Effector memory CD4-positive, alpha-beta T cell (primary cell): ENCODE measurements at regions not wholly inside any gene's neighbourhood (a gene's known extent, or its start where the extent isn't known, plus 50 kb on each side); places are given as distances from the start of the nearest gene placed in this dataset.
"Not testable (repeated sequence)": the region's sequence is repeated elsewhere in the genome, so short reads cannot be mapped to it uniquely, and the experiment has no call there.

Experiments
- DNase-seq, 3 donors: peaks; one replicate each; pipeline ENCODE4 v3.0.0-alpha.2; 2020
- H3K27ac ChIP-seq: 2 replicates; pipeline ENCODE4 v1.7.0; 2013; ENCODE audit warnings: mild to moderate bottlenecking, low read length, moderate library complexity; ENCODE audit not compliant: insufficient read depth, poor library complexity, severe bottlenecking
- H3K27me3 ChIP-seq: replicated peaks from 2 replicates; pipeline ENCODE4 v1.7.0; 2013; ENCODE audit warnings: mild to moderate bottlenecking, low read length; ENCODE audit not compliant: insufficient read depth, control insufficient read depth, poor library complexity, severe bottlenecking
- H3K36me3 ChIP-seq: 2 replicates; pipeline ENCODE4 v1.7.0; 2013; ENCODE audit warnings: mild to moderate bottlenecking, low read length, moderate library complexity; ENCODE audit not compliant: control insufficient read depth, insufficient read depth
- H3K4me1 ChIP-seq: 2 replicates; pipeline ENCODE4 v1.7.0; 2013; ENCODE audit warnings: low read length, mild to moderate bottlenecking; ENCODE audit not compliant: control insufficient read depth, insufficient read depth, poor library complexity, severe bottlenecking
- H3K4me3 ChIP-seq: 2 replicates; pipeline ENCODE4 v1.7.0; 2013; ENCODE audit warnings: low read length, low read depth, mild to moderate bottlenecking; ENCODE audit not compliant: insufficient read depth, poor library complexity, severe bottlenecking
- H3K9me3 ChIP-seq: 2 replicates; pipeline ENCODE4 v1.7.0; 2013; ENCODE audit warnings: mild to moderate bottlenecking, low read length, moderate library complexity; ENCODE audit not compliant: control insufficient read depth

DNA sequence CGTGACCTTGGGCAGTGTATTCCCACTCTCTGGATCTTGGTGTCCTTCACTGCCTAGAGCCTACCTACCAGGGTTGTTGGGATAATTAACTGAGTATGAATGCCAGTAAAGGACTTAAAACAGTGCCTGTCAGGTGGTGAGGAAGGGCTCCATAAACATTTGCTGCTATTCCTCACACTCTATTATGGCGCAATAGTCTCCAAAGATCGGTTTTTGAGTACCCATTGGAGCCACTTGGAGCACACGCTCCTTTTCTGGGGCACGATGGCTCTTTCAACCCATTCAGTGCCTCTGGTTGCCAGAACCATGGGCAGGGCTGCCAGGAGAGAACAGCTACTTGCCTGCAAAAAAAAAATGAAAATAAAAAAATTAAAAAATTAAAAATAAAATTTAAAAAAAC lies 296.6 kb upstream of the PPARGC1A start:
- no peak for DNase-seq
- no peaks in the 10 kb centered on the region for H3K27me3 ChIP-seq
- H3K27ac ChIP-seq = no peak overlapping the region
- H3K9me3 ChIP-seq = no peaks in the 10 kb centered on the region
- no peak overlapping the region for H3K4me3 ChIP-seq
- H3K4me1 ChIP-seq = no peaks in the 10 kb centered on the region
- no peaks in the 10 kb centered on the region for H3K36me3 ChIP-seq

DNA sequence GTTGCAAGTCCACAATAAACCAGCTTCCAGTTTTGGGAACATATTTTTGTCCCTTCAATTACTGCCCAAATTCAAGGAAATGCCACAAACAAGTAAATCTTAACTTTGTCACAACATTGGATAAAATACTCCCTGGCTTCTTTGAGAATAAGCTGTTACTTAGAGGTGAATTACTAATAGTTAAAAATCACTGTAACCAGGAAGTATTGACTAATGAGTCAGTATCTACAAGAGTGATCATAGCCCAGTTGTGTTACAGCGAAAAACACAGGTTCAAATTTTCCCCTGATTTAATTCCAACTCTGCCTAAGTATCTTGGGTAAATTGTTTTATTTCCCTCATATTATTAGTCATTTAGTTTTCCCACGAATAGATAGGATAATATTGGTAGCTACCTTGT lies 291.2 kb upstream of the PPARGC1A start:
- H3K9me3 ChIP-seq = no peaks in the 10 kb centered on the region
- no peaks in the 10 kb centered on the region for H3K4me1 ChIP-seq
- H3K27me3 ChIP-seq = no peaks in the 10 kb centered on the region
- no peak overlapping the region for H3K27ac ChIP-seq
- H3K4me3 ChIP-seq = no peak overlapping the region
- no peak for DNase-seq
- no peaks in the 10 kb centered on the region for H3K36me3 ChIP-seq

DNA sequence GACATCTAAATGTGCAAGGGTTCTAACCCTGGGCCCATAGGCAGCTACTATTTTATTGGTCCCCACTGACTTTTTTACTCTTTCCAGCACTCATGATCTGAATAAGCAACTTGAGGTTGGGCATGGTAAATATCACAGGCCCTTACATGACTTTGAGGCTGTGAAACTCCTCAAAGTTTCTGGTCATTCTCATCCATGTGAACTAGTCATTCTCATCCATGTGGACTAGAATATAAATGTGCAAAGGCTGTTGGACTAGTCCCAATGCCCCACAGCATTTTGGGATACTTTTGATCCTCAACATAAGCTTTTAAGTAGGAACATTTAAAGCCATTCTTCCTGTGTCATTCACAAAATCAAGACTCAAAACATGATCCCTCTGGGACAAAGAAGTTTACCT lies 290.7 kb upstream of the PPARGC1A start:
- no peaks in the 10 kb centered on the region for H3K9me3 ChIP-seq
- no peaks in the 10 kb centered on the region for H3K27me3 ChIP-seq
- DNase-seq = no peak
- H3K4me1 ChIP-seq = no peaks in the 10 kb centered on the region
- H3K36me3 ChIP-seq = no peaks in the 10 kb centered on the region
- no peak overlapping the region for H3K27ac ChIP-seq
- no peak overlapping the region for H3K4me3 ChIP-seq

GRCh38 chr4:24179201-24179840 lies 289.5 kb upstream of the PPARGC1A start:
- H3K27ac ChIP-seq = no peak overlapping the region
- no peaks in the 10 kb centered on the region for H3K36me3 ChIP-seq
- H3K9me3 ChIP-seq = no peaks in the 10 kb centered on the region
- no peaks in the 10 kb centered on the region for H3K27me3 ChIP-seq
- no peak for DNase-seq
- H3K4me1 ChIP-seq = no peaks in the 10 kb centered on the region
- no peak overlapping the region for H3K4me3 ChIP-seq

DNA sequence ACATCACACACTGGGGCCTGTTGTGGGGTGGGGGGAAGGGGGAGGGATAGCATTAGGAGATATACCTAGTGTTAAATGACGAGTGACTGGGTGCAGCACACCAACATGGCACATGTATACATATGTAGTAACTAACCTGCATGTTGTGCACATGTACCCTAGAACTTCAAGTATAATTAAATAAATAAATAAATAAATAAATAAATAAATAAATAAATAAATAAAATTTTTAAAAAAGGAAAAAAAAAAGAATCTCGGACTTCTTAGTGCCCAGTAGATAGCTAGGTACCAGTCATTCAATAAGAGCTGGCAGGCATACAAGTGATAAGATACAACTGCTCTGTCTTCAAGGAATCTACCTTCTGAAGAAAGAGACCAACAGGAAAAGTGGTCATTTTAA lies 287.6 kb upstream of the PPARGC1A start:
- not testable (repeated sequence) for H3K27me3 ChIP-seq, H3K4me3 ChIP-seq, H3K27ac ChIP-seq, H3K36me3 ChIP-seq, DNase-seq, H3K9me3 ChIP-seq, H3K4me1 ChIP-seq

DNA sequence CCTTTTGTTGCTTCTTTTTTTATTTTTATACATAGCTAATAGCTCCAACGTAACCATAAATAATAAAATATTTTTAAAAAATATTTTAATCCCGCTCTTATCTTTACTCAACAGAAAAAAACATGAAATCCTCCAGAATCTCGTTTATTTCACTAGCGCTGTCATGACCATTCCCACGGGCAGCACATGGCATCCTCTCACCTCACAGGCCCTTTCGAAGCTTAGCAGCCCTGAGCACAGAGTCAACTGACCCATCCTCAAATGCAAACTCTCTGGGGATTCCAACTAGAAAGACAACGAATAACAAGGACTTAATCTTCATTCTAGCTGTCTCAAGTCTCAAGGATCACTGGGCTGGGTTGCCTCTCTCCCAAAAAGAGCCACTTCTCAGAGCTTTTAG lies 285.9 kb upstream of the PPARGC1A start:
- no peak for DNase-seq
- H3K9me3 ChIP-seq = no peaks in the 10 kb centered on the region
- H3K36me3 ChIP-seq = no peaks in the 10 kb centered on the region
- no peak overlapping the region for H3K27ac ChIP-seq
- no peaks in the 10 kb centered on the region for H3K4me1 ChIP-seq
- no peak overlapping the region for H3K4me3 ChIP-seq
- H3K27me3 ChIP-seq = no peaks in the 10 kb centered on the region

DNA sequence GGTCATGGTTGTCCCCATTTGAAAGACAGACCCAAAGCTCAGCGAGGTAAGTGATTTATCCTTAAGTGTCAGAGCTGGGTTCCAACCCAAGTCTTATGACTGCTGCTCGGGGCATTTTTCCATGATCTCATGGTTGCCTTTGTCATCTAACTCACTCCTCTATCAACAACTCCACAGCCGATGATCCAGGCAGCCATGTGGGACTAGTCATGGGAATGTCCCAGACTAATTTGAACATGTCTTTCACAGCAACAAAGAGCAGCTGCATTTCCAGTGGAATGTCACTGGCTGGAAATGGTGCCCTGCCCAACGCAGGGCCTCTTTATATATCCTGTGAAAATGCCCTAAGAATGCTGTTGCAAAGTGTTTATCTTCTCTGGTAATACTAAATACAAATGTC lies 284.8 kb upstream of the PPARGC1A start:
- no peak for DNase-seq
- Histone ChIP-seq H3K27me3 (no peaks in the 10 kb centered on the region), H3K4me1 (no peaks in the 10 kb centered on the region), H3K9me3 (no peaks in the 10 kb centered on the region), H3K27ac (no peak overlapping the region), H3K36me3 (no peaks in the 10 kb centered on the region), H3K4me3 (no peak overlapping the region)

DNA sequence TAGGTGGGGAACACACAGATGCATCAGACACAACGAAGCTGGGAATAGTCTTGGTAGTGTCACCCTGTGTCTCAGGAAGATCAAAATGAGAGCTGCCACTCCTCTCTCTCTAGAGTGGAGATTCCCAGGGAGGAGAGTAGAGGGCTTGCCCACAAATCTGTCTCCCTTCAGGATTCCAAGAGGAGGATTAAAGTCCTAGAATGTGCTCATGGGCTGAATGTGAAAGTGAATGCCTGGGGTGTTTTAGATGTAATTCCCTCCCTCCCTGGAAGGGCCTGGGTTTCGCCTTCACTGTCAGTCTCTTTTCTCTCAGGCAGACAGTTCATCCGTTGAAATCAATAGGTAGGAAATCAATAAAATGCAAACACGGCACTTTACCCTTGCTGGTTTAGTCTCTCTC lies 282.6 kb upstream of the PPARGC1A start:
- H3K4me1 ChIP-seq = no peaks in the 10 kb centered on the region
- no peak for DNase-seq
- no peaks in the 10 kb centered on the region for H3K27me3 ChIP-seq
- H3K36me3 ChIP-seq = no peaks in the 10 kb centered on the region
- H3K27ac ChIP-seq = no peak overlapping the region
- H3K4me3 ChIP-seq = no peak overlapping the region
- no peaks in the 10 kb centered on the region for H3K9me3 ChIP-seq

- no peaks in the 10 kb centered on the region for H3K4me1 ChIP-seq
These were observed 280.1 kb upstream of the PPARGC1A start for GRCh38 chr4:24169956-24170355.

GRCh38 chr4:24168658-24169057 lies 278.8 kb upstream of the PPARGC1A start:
- H3K4me1 ChIP-seq = no peaks in the 10 kb centered on the region
- DNase-seq = no peak
- H3K9me3 ChIP-seq = no peaks in the 10 kb centered on the region

More at GRCh38 chr4:24169956-24170355, 280.1 kb upstream of the PPARGC1A start:
- Histone ChIP-seq H3K36me3 (no peaks in the 10 kb centered on the region), H3K27ac (no peak overlapping the region), H3K27me3 (no peaks in the 10 kb centered on the region), H3K4me3 (no peak overlapping the region), H3K9me3 (no peaks in the 10 kb centered on the region)
- DNase-seq = no peak

More at GRCh38 chr4:24168658-24169057, 278.8 kb upstream of the PPARGC1A start:
- no peak overlapping the region for H3K27ac ChIP-seq
- no peaks in the 10 kb centered on the region for H3K27me3 ChIP-seq
- H3K4me3 ChIP-seq = no peak overlapping the region
- no peaks in the 10 kb centered on the region for H3K36me3 ChIP-seq
